ENCODE measurements at regions not wholly inside any gene's neighbourhood (a gene's known extent, or its start where the extent isn't known, plus 50 kb on each side); places are given as distances from the start of the nearest gene placed in this dataset.

GRCh38 chr3:63089007-63089750 lies 188.9 kb upstream of the SYNPR start (continued):
- TF ChIP-seq ZBTB42 (CRISPR knock-in tag; IDR thresholded peaks at IDR 0.05) = no peak
- TF ChIP-seq ARID5B (CRISPR knock-in tag; IDR thresholded peaks at IDR 0.05) = peak; percentile 73
- TF ChIP-seq LCORL (IDR thresholded peaks at IDR 0.05) = no peak
- peak; percentile 80 for TF ChIP-seq LCORL (CRISPR knock-in tag; IDR thresholded peaks at IDR 0.05)
- peak; percentile 94 for TF ChIP-seq GFI1 (CRISPR knock-in tag; IDR thresholded peaks at IDR 0.05; ENCODE audit: borderline replicate concordance)
- TF ChIP-seq ZNF605 (CRISPR knock-in tag; IDR thresholded peaks at IDR 0.05) = no peak
- TF ChIP-seq BCL6 (CRISPR knock-in tag; IDR thresholded peaks at IDR 0.05) = peak; percentile 36; the same call in 1 of the 2 replicates
- no peak; the same call in 1 of the 2 replicates for TF ChIP-seq HMG20A (CRISPR knock-in tag; IDR thresholded peaks at IDR 0.05; ENCODE audit: borderline replicate concordance)
- no peak for TF ChIP-seq SOX13 (IDR thresholded peaks at IDR 0.05)
- peak in 1 of 2 experiments; percentile 61; a peak in 2 of 4 replicates for TF ChIP-seq SOX13 (CRISPR knock-in tag; conservative IDR thresholded peaks at IDR 0.05 in 1 of 2, IDR thresholded peaks at IDR 0.05 in 1 of 2)
- no peak for TF ChIP-seq MED13 (CRISPR knock-in tag; IDR thresholded peaks at IDR 0.05)
- TF ChIP-seq GTF3A (CRISPR knock-in tag; conservative IDR thresholded peaks at IDR 0.05) = no peak
- peak; percentile 65; the same call in 1 of the 2 replicates for TF ChIP-seq HDAC1 (CRISPR knock-in tag; IDR thresholded peaks at IDR 0.05)
- TF ChIP-seq CREBL2 (CRISPR knock-in tag; IDR thresholded peaks at IDR 0.05; ENCODE audit: borderline replicate concordance) = no peak
- no peak for TF ChIP-seq ELF4 (CRISPR knock-in tag; IDR thresholded peaks at IDR 0.05; ENCODE audit: borderline replicate concordance)
- no peak for TF ChIP-seq BRD4 (CRISPR knock-in tag; IDR thresholded peaks at IDR 0.05)
- TF ChIP-seq NCOA2 (CRISPR knock-in tag; IDR thresholded peaks at IDR 0.05) = peak; percentile 70
- TF ChIP-seq ZNF30 (CRISPR knock-in tag; IDR thresholded peaks at IDR 0.05) = no peak
- no peak for TF ChIP-seq ZBTB20 (CRISPR knock-in tag; IDR thresholded peaks at IDR 0.05; ENCODE audit: borderline replicate concordance, low read depth)
- TF ChIP-seq PITX1 (CRISPR knock-in tag; IDR thresholded peaks at IDR 0.05) = peak; percentile 79
- no peak for TF ChIP-seq ZZZ3 (CRISPR knock-in tag; IDR thresholded peaks at IDR 0.05; ENCODE audit: borderline replicate concordance)
- no peak for TF ChIP-seq PHF20 (CRISPR knock-in tag; IDR thresholded peaks at IDR 0.05)
- peak; percentile 45; the same call in 1 of the 2 replicates for TF ChIP-seq GATAD2A (CRISPR knock-in tag; IDR thresholded peaks at IDR 0.05)
- TF ChIP-seq YY1 (IDR thresholded peaks at IDR 0.05; ENCODE audit: insufficient read depth, insufficient replicate concordance, low read depth, low read length) = no peak
- no peak for TF ChIP-seq KDM5A (IDR thresholded peaks at IDR 0.05; ENCODE audit: borderline replicate concordance, low read length)
